Stimulated activated naive CD8-positive, alpha-beta T cell treated with anti-CD3 and anti-CD28 coated beads, Interleukin-15, Interleukin-2, amounts not matched to agents 100 ng/mL and 50 ng/mL, for 24 hours (primary cell): ENCODE measurements at regions not wholly inside any gene's neighbourhood (a gene's known extent, or its start where the extent isn't known, plus 50 kb on each side); places are given as distances from the start of the nearest gene placed in this dataset.

ENCODE experiments used
- H3K27ac Mint-ChIP-seq: one replicate; pipeline ENCODE4 v1.8.0; 2021; ENCODE audit warnings: mild to moderate bottlenecking, mixed read lengths
- H3K27me3 Mint-ChIP-seq: one replicate; pipeline ENCODE4 v1.8.0; 2021; ENCODE audit warnings: mixed read lengths
- H3K36me3 Mint-ChIP-seq: one replicate; pipeline ENCODE4 v1.8.0; 2021; ENCODE audit warnings: low read depth, mixed read lengths
- H3K4me1 Mint-ChIP-seq: one replicate; pipeline ENCODE4 v1.8.0; 2021; ENCODE audit warnings: low read depth, mixed read lengths
- H3K4me3 Mint-ChIP-seq: one replicate; pipeline ENCODE4 v1.8.0; 2021; ENCODE audit warnings: mild to moderate bottlenecking, mixed read lengths
- H3K9me3 Mint-ChIP-seq: one replicate; pipeline ENCODE4 v1.8.0; 2021; ENCODE audit warnings: mixed read lengths

- Mint-ChIP-seq H3K4me3 (no peak overlapping the region), H3K9me3 (no peaks in the 10 kb centered on the region), H3K27me3 (no peaks in the 10 kb centered on the region), H3K4me1 (no peaks in the 10 kb centered on the region), H3K27ac (no peak overlapping the region), H3K36me3 (peaks cover 4% of the 10 kb centered on the region)
Observed at GRCh38 chr22:49637255-49637760, 190.4 kb downstream of the BRD1 start.

- H3K27me3 Mint-ChIP-seq: no peaks in the 10 kb centered on the region
- peaks cover 4% of the 10 kb centered on the region for H3K36me3 Mint-ChIP-seq
- no peak overlapping the region for H3K4me3 Mint-ChIP-seq
- no peaks in the 10 kb centered on the region for H3K9me3 Mint-ChIP-seq
- no peak overlapping the region for H3K27ac Mint-ChIP-seq
- H3K4me1 Mint-ChIP-seq: no peaks in the 10 kb centered on the region
Observed at GRCh38 chr22:49636649-49637048, 191.0 kb downstream of the BRD1 start.

- Mint-ChIP-seq H3K9me3 (no peaks in the 10 kb centered on the region), H3K27me3 (no peaks in the 10 kb centered on the region), H3K4me1 (no peaks in the 10 kb centered on the region), H3K4me3 (no peak overlapping the region), H3K36me3 (peaks cover 4% of the 10 kb centered on the region), H3K27ac (no peak overlapping the region)
Observed at GRCh38 chr22:49636214-49636613, 191.5 kb downstream of the BRD1 start.

GRCh38 chr22:49634006-49634772, 193.5 kb downstream of the BRD1 start:
- no peaks in the 10 kb centered on the region for H3K9me3 Mint-ChIP-seq
- peaks cover 4% of the 10 kb centered on the region for H3K36me3 Mint-ChIP-seq
- H3K4me1 Mint-ChIP-seq: no peaks in the 10 kb centered on the region
- H3K27ac Mint-ChIP-seq: no peak overlapping the region
- no peak overlapping the region for H3K4me3 Mint-ChIP-seq
- H3K27me3 Mint-ChIP-seq: no peaks in the 10 kb centered on the region

GRCh38 chr22:49633010-49633324, 194.7 kb downstream of the BRD1 start:
- Mint-ChIP-seq H3K36me3 (no peaks in the 10 kb centered on the region), H3K27me3 (no peaks in the 10 kb centered on the region), H3K9me3 (no peaks in the 10 kb centered on the region), H3K27ac (no peak overlapping the region), H3K4me1 (no peaks in the 10 kb centered on the region), H3K4me3 (no peak overlapping the region)

- Mint-ChIP-seq H3K4me1 (no peaks in the 10 kb centered on the region), H3K9me3 (no peaks in the 10 kb centered on the region), H3K36me3 (no peaks in the 10 kb centered on the region), H3K27me3 (no peaks in the 10 kb centered on the region), H3K4me3 (no peak overlapping the region), H3K27ac (no peak overlapping the region)
Observed at GRCh38 chr22:49632199-49633009, 195.3 kb downstream of the BRD1 start.

- no peaks in the 10 kb centered on the region for H3K27me3 Mint-ChIP-seq
- no peaks in the 10 kb centered on the region for H3K4me1 Mint-ChIP-seq
- H3K36me3 Mint-ChIP-seq: no peaks in the 10 kb centered on the region
- H3K27ac Mint-ChIP-seq: no peak overlapping the region
- H3K9me3 Mint-ChIP-seq: no peaks in the 10 kb centered on the region
- no peak overlapping the region for H3K4me3 Mint-ChIP-seq
Observed at GRCh38 chr22:49630448-49630946, 197.2 kb downstream of the BRD1 start.

- H3K36me3 Mint-ChIP-seq: no peaks in the 10 kb centered on the region
Observed at GRCh38 chr22:49629586-49630447, 197.9 kb downstream of the BRD1 start.

GRCh38 chr22:49629261-49629570, 198.5 kb downstream of the BRD1 start:
- H3K4me1 Mint-ChIP-seq: peaks cover 3% of the 10 kb centered on the region
- H3K27me3 Mint-ChIP-seq: no peaks in the 10 kb centered on the region
- no peak overlapping the region for H3K27ac Mint-ChIP-seq
- H3K9me3 Mint-ChIP-seq: no peaks in the 10 kb centered on the region
- no peak overlapping the region for H3K4me3 Mint-ChIP-seq
- H3K36me3 Mint-ChIP-seq: no peaks in the 10 kb centered on the region

More at GRCh38 chr22:49629586-49630447, 197.9 kb downstream of the BRD1 start:
- Mint-ChIP-seq H3K4me1 (no peaks in the 10 kb centered on the region), H3K4me3 (no peak overlapping the region), H3K27ac (no peak overlapping the region), H3K9me3 (no peaks in the 10 kb centered on the region), H3K27me3 (no peaks in the 10 kb centered on the region)

GRCh38 chr22:49628391-49629260, 199.0 kb downstream of the BRD1 start:
- Mint-ChIP-seq H3K27me3 (no peaks in the 10 kb centered on the region), H3K4me3 (no peak overlapping the region), H3K36me3 (no peaks in the 10 kb centered on the region), H3K4me1 (peaks cover 9% of the 10 kb centered on the region), H3K9me3 (no peaks in the 10 kb centered on the region), H3K27ac (no peak overlapping the region)

GRCh38 chr22:49627217-49628181, 200.2 kb downstream of the BRD1 start:
- H3K9me3 Mint-ChIP-seq: no peaks in the 10 kb centered on the region
- no peaks in the 10 kb centered on the region for H3K27me3 Mint-ChIP-seq
- H3K4me3 Mint-ChIP-seq: no peak overlapping the region
- no peaks in the 10 kb centered on the region for H3K36me3 Mint-ChIP-seq
- no peak overlapping the region for H3K27ac Mint-ChIP-seq
- peaks cover 10% of the 10 kb centered on the region for H3K4me1 Mint-ChIP-seq

GRCh38 chr22:49626361-49627216, 201.1 kb downstream of the BRD1 start:
- H3K4me3 Mint-ChIP-seq: no peak overlapping the region
- no peaks in the 10 kb centered on the region for H3K9me3 Mint-ChIP-seq
- no peaks in the 10 kb centered on the region for H3K27me3 Mint-ChIP-seq
- peaks cover 10% of the 10 kb centered on the region for H3K4me1 Mint-ChIP-seq
- no peaks in the 10 kb centered on the region for H3K36me3 Mint-ChIP-seq
- H3K27ac Mint-ChIP-seq: no peak overlapping the region
